Body of pancreas (tissue), 4 donors: ENCODE measurements at regions not wholly inside any gene's neighbourhood (a gene's known extent, or its start where the extent isn't known, plus 50 kb on each side); places are given as distances from the start of the nearest gene placed in this dataset.

Experiments
- POLR2A ChIP-seq, 3 donors: fragments of 450-650 bp; IDR thresholded peaks; one replicate each; pipeline ENCODE4 v1.6.1; 2016; ENCODE audit warnings: antibody characterized with exemption in 3 of 3, mild to moderate bottlenecking in 2 of 3
- TF ChIP-seq, protein P1 (sequence below), 7 experiments: fragments of 450-650 bp in 4 of 7; fragments of 200-600 bp in 3 of 7; sonication (generic) in 3 of 7; IDR thresholded peaks; one replicate each; pipeline ENCODE4 v1.5.1; 2016 to 2019; ENCODE audit warnings: antibody characterized with exemption in 7 of 7

DNA sequence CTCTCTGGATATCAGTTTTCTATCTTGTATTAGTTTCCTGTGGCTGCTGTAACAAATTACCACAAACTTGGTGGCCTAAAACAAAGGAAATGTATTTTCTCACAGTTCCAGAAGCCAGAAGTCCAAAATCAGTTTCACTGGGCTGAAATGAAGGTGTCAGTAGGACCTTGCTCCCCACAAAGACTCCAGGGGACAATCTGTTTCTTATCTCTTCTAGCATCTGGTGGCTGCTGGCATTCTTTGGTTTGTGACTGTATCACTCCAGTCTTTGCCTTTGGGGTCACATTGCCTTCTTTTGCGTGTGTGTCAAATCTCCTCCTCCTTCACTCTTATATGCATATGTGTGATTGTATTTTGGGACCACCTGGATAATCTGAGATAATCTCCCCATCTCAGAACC is 153.0 kb upstream of the PRPS1L1 start:
- TF ChIP-seq, protein P1, sequence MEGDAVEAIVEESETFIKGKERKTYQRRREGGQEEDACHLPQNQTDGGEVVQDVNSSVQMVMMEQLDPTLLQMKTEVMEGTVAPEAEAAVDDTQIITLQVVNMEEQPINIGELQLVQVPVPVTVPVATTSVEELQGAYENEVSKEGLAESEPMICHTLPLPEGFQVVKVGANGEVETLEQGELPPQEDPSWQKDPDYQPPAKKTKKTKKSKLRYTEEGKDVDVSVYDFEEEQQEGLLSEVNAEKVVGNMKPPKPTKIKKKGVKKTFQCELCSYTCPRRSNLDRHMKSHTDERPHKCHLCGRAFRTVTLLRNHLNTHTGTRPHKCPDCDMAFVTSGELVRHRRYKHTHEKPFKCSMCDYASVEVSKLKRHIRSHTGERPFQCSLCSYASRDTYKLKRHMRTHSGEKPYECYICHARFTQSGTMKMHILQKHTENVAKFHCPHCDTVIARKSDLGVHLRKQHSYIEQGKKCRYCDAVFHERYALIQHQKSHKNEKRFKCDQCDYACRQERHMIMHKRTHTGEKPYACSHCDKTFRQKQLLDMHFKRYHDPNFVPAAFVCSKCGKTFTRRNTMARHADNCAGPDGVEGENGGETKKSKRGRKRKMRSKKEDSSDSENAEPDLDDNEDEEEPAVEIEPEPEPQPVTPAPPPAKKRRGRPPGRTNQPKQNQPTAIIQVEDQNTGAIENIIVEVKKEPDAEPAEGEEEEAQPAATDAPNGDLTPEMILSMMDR (IDR thresholded peaks at IDR 0.05), result no peak
- TF ChIP-seq POLR2A (IDR thresholded peaks at IDR 0.05), result no peak
